ENCODE measurements at regions not wholly inside any gene's neighbourhood (a gene's known extent, or its start where the extent isn't known, plus 50 kb on each side); places are given as distances from the start of the nearest gene placed in this dataset.

GRCh38 chr18:57976230-57976773, 67.7 kb upstream of the NEDD4L start:
- TF ChIP-seq CTCF (IDR thresholded peaks at IDR 0.05) (no peak), TCF7L2 (IDR thresholded peaks at IDR 0.05; ENCODE audit: low read depth, low read length) (no peak), POLR2AphosphoS5 (IDR thresholded peaks at IDR 0.05; ENCODE audit: low read depth, low read length) (no peak)

Measured in Panc1 (cell line).